Effector memory CD8-positive, alpha-beta T cell (primary cell): ENCODE measurements at regions not wholly inside any gene's neighbourhood (a gene's known extent, or its start where the extent isn't known, plus 50 kb on each side); places are given as distances from the start of the nearest gene placed in this dataset.
"Not testable (repeated sequence)": the region's sequence is repeated elsewhere in the genome, so short reads cannot be mapped to it uniquely, and the experiment has no call there.

Source experiments
- ATAC-seq: fragments of 150-1000 bp; cut with Tn5 transposase; replicated peaks from 2 replicates; pipeline ENCODE4 v1.10.0; 2021; ENCODE audit warnings: mild to moderate bottlenecking, moderate library complexity
- DNase-seq, 3 experiments: peaks; one replicate each; pipeline ENCODE4 v3.0.0; 2021
- H3K27ac Mint-ChIP-seq, 2 donors: one replicate each; pipeline ENCODE4 v1.8.0; 2022; ENCODE audit warnings: mild to moderate bottlenecking in 2 of 2, mixed read lengths in 2 of 2, moderate library complexity in 2 of 2
- H3K27me3 Mint-ChIP-seq, 2 donors: one replicate each; pipeline ENCODE4 v1.8.0; 2022; ENCODE audit warnings: mixed read lengths in 2 of 2
- H3K36me3 Mint-ChIP-seq: one replicate; pipeline ENCODE4 v1.8.0; 2022; ENCODE audit warnings: mild to moderate bottlenecking, moderate library complexity, mixed read lengths; ENCODE audit not compliant: insufficient read depth
- H3K4me1 Mint-ChIP-seq, 2 donors: one replicate each; pipeline ENCODE4 v1.8.0; 2022; ENCODE audit warnings: low read depth in 2 of 2, mixed read lengths in 2 of 2
- H3K4me3 Mint-ChIP-seq, 2 donors: one replicate each; pipeline ENCODE4 v1.8.0; 2022; ENCODE audit warnings: mild to moderate bottlenecking in 2 of 2, mixed read lengths in 2 of 2, moderate library complexity in 2 of 2
- H3K9me3 Mint-ChIP-seq, 2 donors: one replicate each; pipeline ENCODE4 v1.8.0; 2022; ENCODE audit warnings: mixed read lengths in 2 of 2

- Mint-ChIP-seq H3K27me3 (no peaks in the 10 kb centered on the region), H3K36me3 (no peaks in the 10 kb centered on the region), H3K27ac (no peak overlapping the region), H3K4me1 (no peaks in the 10 kb centered on the region), H3K9me3 (peaks cover 6% of the 10 kb centered on the region in 2 donors), H3K4me3 (no peak overlapping the region)
- DNase-seq (no peak), ATAC-seq (no peak)
These were observed 689.7 kb upstream of the IGFBP3 start for GRCh38 chr7:46610746-46611145.

DNA sequence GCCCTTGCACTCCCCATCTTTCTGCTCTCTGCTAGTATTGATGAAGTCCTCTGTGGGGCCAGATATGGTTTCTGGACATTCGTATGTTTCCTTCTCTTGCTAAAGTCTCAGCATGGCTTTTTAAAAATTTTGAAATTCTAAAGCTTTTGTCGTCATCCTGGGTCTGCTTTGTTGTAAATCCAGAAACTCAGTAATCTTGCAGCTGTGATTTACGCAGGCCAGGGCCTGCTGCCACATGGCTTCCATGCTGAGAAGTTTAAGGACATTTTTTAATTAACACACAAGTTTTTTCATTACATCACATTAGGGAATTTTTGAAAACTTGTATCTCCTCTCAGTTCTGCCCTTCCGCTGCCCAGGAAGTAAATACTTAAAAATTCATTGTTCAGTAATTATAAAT is 686.1 kb upstream of the IGFBP3 start:
- no peaks in the 10 kb centered on the region for H3K27me3 Mint-ChIP-seq
- no peaks in the 10 kb centered on the region for H3K36me3 Mint-ChIP-seq
- no peak overlapping the region for H3K4me3 Mint-ChIP-seq
- H3K4me1 Mint-ChIP-seq: no peaks in the 10 kb centered on the region
- H3K27ac Mint-ChIP-seq: no peak overlapping the region
- DNase-seq: no peak
- H3K9me3 Mint-ChIP-seq: peaks cover 2 to 13% of the 10 kb centered on the region in 2 donors
- ATAC-seq: no peak

GRCh38 chr7:46606761-46607160 is 685.7 kb upstream of the IGFBP3 start:
- no peaks in the 10 kb centered on the region for H3K36me3 Mint-ChIP-seq
- peaks cover 2 to 16% of the 10 kb centered on the region in 2 donors for H3K9me3 Mint-ChIP-seq
- no peak overlapping the region for H3K27ac Mint-ChIP-seq
- no peak overlapping the region for H3K4me3 Mint-ChIP-seq
- no peak for ATAC-seq
- no peaks in the 10 kb centered on the region for H3K27me3 Mint-ChIP-seq
- no peak for DNase-seq
- no peaks in the 10 kb centered on the region for H3K4me1 Mint-ChIP-seq

DNA sequence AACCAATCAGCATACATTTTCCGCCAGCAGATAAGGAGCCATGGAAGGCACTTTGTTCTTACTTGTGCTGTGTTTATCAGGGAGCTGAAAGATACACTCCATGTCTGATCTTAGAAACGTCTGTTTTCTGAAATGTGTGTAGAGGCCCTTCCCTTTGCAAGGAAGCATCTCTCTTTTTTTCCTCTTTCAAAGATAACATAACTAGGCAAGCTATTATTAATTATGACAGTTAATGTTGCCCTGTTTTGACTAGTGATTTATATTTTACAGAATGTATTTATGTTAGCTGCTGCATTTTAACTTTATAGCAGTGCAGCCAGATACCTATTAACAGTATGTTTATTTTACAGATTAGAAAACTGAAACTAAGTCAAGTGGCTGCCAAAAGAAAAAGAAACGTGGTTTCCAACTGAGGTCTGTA is 683.2 kb upstream of the IGFBP3 start:
- DNase-seq (no peak), ATAC-seq (no peak)
- Mint-ChIP-seq H3K36me3 (no peaks in the 10 kb centered on the region), H3K27ac (no peak overlapping the region), H3K27me3 (no peaks in the 10 kb centered on the region), H3K4me3 (no peak overlapping the region), H3K9me3 (peaks cover 7 to 16% of the 10 kb centered on the region in 2 donors), H3K4me1 (no peaks in the 10 kb centered on the region)

- H3K27me3 Mint-ChIP-seq: no peaks in the 10 kb centered on the region
- no peak overlapping the region for H3K4me3 Mint-ChIP-seq
- no peaks in the 10 kb centered on the region for H3K4me1 Mint-ChIP-seq
- peaks cover 6 to 16% of the 10 kb centered on the region in 2 donors for H3K9me3 Mint-ChIP-seq
- no peak overlapping the region for H3K27ac Mint-ChIP-seq
- DNase-seq (no peak), ATAC-seq (no peak)
- no peaks in the 10 kb centered on the region for H3K36me3 Mint-ChIP-seq
These were observed 682.7 kb upstream of the IGFBP3 start for GRCh38 chr7:46603780-46604179.

DNA sequence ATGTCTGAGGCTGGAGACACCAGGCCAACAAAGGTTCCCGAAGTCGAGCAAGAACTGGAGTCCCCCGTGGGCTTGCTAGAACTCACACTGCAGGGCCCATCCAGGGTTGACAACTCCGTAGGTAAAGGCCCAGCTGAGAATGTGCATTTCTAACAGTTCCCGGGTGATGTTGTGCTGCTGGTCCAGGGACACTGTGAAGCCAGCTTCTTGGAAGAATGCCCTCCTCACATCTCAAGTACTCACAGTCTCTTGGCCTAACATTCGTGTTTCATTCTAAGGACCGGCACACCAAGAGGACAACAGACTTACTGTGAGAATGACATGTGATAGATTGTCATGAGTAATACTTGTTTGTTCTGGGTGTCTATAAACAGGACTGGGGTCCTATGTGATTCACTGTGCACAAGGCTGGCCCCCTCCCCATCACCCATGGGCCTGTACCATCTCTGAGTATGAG is 682.3 kb upstream of the IGFBP3 start:
- H3K9me3 Mint-ChIP-seq: peaks cover 6 to 16% of the 10 kb centered on the region in 2 donors
- H3K27ac Mint-ChIP-seq: no peak overlapping the region
- H3K36me3 Mint-ChIP-seq: no peaks in the 10 kb centered on the region
- H3K4me1 Mint-ChIP-seq: no peaks in the 10 kb centered on the region
- no peak for DNase-seq
- no peak for ATAC-seq
- no peaks in the 10 kb centered on the region for H3K27me3 Mint-ChIP-seq
- no peak overlapping the region for H3K4me3 Mint-ChIP-seq

GRCh38 chr7:46600340-46600739 is 679.3 kb upstream of the IGFBP3 start:
- Mint-ChIP-seq H3K36me3 (no peaks in the 10 kb centered on the region), H3K9me3 (peaks cover 8 to 10% of the 10 kb centered on the region in 2 donors), H3K27me3 (no peaks in the 10 kb centered on the region), H3K27ac (no peak overlapping the region), H3K4me3 (no peak overlapping the region), H3K4me1 (no peaks in the 10 kb centered on the region)
- ATAC-seq (no peak), DNase-seq (no peak)

DNA sequence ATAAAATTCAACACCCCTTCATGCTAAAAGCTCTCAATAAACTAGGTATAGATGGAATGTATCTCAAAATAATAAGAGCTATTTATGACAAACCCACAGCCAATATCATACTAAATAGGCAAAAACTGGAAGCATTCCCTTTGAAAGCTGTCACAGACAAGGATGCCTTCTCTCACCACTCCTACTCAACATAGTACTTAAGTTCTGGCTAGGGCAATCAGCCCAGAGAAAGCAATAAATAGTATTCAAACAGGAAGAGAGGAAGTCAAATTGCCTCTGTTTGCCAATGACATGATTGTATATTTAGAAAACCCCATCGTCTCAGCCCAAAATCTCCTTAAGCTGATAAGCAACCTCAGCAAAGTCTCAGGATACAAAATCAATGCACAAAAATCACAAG is 673.8 kb upstream of the IGFBP3 start:
- not testable (repeated sequence) for H3K36me3 Mint-ChIP-seq, DNase-seq, ATAC-seq, H3K4me1 Mint-ChIP-seq, H3K4me3 Mint-ChIP-seq, H3K27me3 Mint-ChIP-seq, H3K27ac Mint-ChIP-seq
- peaks cover 11 to 18% of the 10 kb centered on the region in 2 donors for H3K9me3 Mint-ChIP-seq

GRCh38 chr7:46590918-46591905 is 670.1 kb upstream of the IGFBP3 start:
- H3K27ac Mint-ChIP-seq, H3K27me3 Mint-ChIP-seq, ATAC-seq: not testable (repeated sequence)

GRCh38 chr7:46589286-46589685 is 668.2 kb upstream of the IGFBP3 start:
- no peaks in the 10 kb centered on the region for H3K27me3 Mint-ChIP-seq
- H3K36me3 Mint-ChIP-seq: peaks cover 4% of the 10 kb centered on the region
- H3K9me3 Mint-ChIP-seq: peaks cover 3 to 23% of the 10 kb centered on the region in 2 donors
- H3K4me1 Mint-ChIP-seq: no peaks in the 10 kb centered on the region
- H3K27ac Mint-ChIP-seq: no peak overlapping the region
- no peak for ATAC-seq
- no peak overlapping the region for H3K4me3 Mint-ChIP-seq
- no peak for DNase-seq

More at GRCh38 chr7:46590918-46591905, 670.1 kb upstream of the IGFBP3 start:
- H3K4me1 Mint-ChIP-seq, H3K4me3 Mint-ChIP-seq, DNase-seq, H3K36me3 Mint-ChIP-seq: not testable (repeated sequence)
- peaks cover 3 to 23% of the 10 kb centered on the region in 2 donors for H3K9me3 Mint-ChIP-seq

GRCh38 chr7:46586406-46586805 is 665.3 kb upstream of the IGFBP3 start:
- Mint-ChIP-seq H3K27ac (no peak overlapping the region), H3K4me1 (no peaks in the 10 kb centered on the region), H3K27me3 (no peaks in the 10 kb centered on the region), H3K36me3 (peaks cover 4% of the 10 kb centered on the region), H3K4me3 (no peak overlapping the region), H3K9me3 (peaks cover 4 to 9% of the 10 kb centered on the region in 2 donors)
- no peak for ATAC-seq
- DNase-seq: no peak

GRCh38 chr7:46583656-46584055 is 662.6 kb upstream of the IGFBP3 start:
- no peaks in the 10 kb centered on the region for H3K4me1 Mint-ChIP-seq
- peaks cover 4% of the 10 kb centered on the region for H3K36me3 Mint-ChIP-seq
- no peak overlapping the region for H3K27ac Mint-ChIP-seq
- ATAC-seq (no peak), DNase-seq (no peak)
- no peak overlapping the region for H3K4me3 Mint-ChIP-seq
- H3K9me3 Mint-ChIP-seq: peaks cover under 1 to 4% of the 10 kb centered on the region in 2 donors
- no peaks in the 10 kb centered on the region for H3K27me3 Mint-ChIP-seq

GRCh38 chr7:46581268-46581667 is 660.2 kb upstream of the IGFBP3 start:
- DNase-seq: no peak
- Mint-ChIP-seq H3K36me3 (no peaks in the 10 kb centered on the region), H3K9me3 (peaks cover 6 to 19% of the 10 kb centered on the region in 2 donors), H3K27me3 (no peaks in the 10 kb centered on the region), H3K4me1 (no peaks in the 10 kb centered on the region), H3K4me3 (no peak overlapping the region), H3K27ac (no peak overlapping the region)
- no peak for ATAC-seq

- ATAC-seq (no peak), DNase-seq (no peak)
- Mint-ChIP-seq H3K9me3 (peaks cover 6 to 19% of the 10 kb centered on the region in 2 donors), H3K4me1 (no peaks in the 10 kb centered on the region), H3K27me3 (no peaks in the 10 kb centered on the region), H3K27ac (no peak overlapping the region), H3K36me3 (no peaks in the 10 kb centered on the region), H3K4me3 (no peak overlapping the region)
These were observed 659.7 kb upstream of the IGFBP3 start for GRCh38 chr7:46580766-46581165.
